Right atrium auricular region (tissue), 2 donors: ENCODE measurements at regions not wholly inside any gene's neighbourhood (a gene's known extent, or its start where the extent isn't known, plus 50 kb on each side); places are given as distances from the start of the nearest gene placed in this dataset.

Experiments
- DNase-seq: peaks from one replicate; pipeline ENCODE4 v3.0.0-alpha.2; 2019; ENCODE audit warnings: low spot score
- H3K27ac ChIP-seq, 2 donors: fragments of 200-600 bp; sonication (generic); 1 replicate in 1 of 2; 2 replicates in 1 of 2; pipeline ENCODE4 v1.5.1; 2016 to 2019
- H3K27me3 ChIP-seq, 2 donors: fragments of 200-600 bp; sonication (generic); one replicate each; pipeline versions ENCODE4 v1.5.1 to v1.6.0; 2017 to 2019
- H3K36me3 ChIP-seq: fragments of 200-600 bp; sonication (generic); one replicate; pipeline ENCODE4 v1.5.1; 2016
- H3K4me1 ChIP-seq, 2 donors: fragments of 200-600 bp; sonication (generic); one replicate each; pipeline versions ENCODE4 v1.5.1 to v1.6.0; 2017 to 2019
- H3K4me3 ChIP-seq, 2 donors: fragments of 200-600 bp; sonication (generic); 1 replicate in 1 of 2; 2 replicates in 1 of 2; pipeline ENCODE4 v1.5.1; 2017 to 2019; ENCODE audit warnings: mild to moderate bottlenecking in 1 of 2, moderate library complexity in 1 of 2
- H3K9me3 ChIP-seq, 2 donors: fragments of 200-600 bp; sonication (generic); one replicate each; pipeline ENCODE4 v1.5.1; 2019
- CTCF ChIP-seq, 2 donors: fragments of 200-600 bp; sonication (generic); IDR thresholded peaks; one replicate each; pipeline ENCODE4 v1.5.1; 2019; ENCODE audit warnings: antibody characterized with exemption in 2 of 2

- TF ChIP-seq CTCF (IDR thresholded peaks at IDR 0.05): no peak
- Histone ChIP-seq H3K36me3 (no peaks in the 10 kb centered on the region), H3K4me3 (no peak overlapping the region), H3K27me3 (no peaks in the 10 kb centered on the region), H3K27ac (no peak overlapping the region), H3K4me1 (peaks cover 0 to 2% of the 10 kb centered on the region in 2 donors), H3K9me3 (no peaks in the 10 kb centered on the region)
- no peak for DNase-seq
Observed at GRCh38 chr13:33373624-33374023, 88.1 kb upstream of the STARD13 start.

- H3K36me3 ChIP-seq: no peaks in the 10 kb centered on the region
- no peaks in the 10 kb centered on the region for H3K9me3 ChIP-seq
- TF ChIP-seq CTCF (IDR thresholded peaks at IDR 0.05): no peak
- H3K4me3 ChIP-seq: no peak overlapping the region
- H3K27me3 ChIP-seq: no peaks in the 10 kb centered on the region
- DNase-seq: no peak
- no peak overlapping the region for H3K27ac ChIP-seq
- H3K4me1 ChIP-seq: no peaks in the 10 kb centered on the region
Observed at GRCh38 chr13:33375421-33375820, 89.9 kb upstream of the STARD13 start.

- H3K4me3 ChIP-seq: no peak overlapping the region
- H3K27ac ChIP-seq: no peak overlapping the region
- no peaks in the 10 kb centered on the region for H3K36me3 ChIP-seq
- no peaks in the 10 kb centered on the region for H3K9me3 ChIP-seq
- no peaks in the 10 kb centered on the region for H3K4me1 ChIP-seq
- no peak for TF ChIP-seq CTCF (IDR thresholded peaks at IDR 0.05)
- no peak for DNase-seq
- H3K27me3 ChIP-seq: no peaks in the 10 kb centered on the region
Observed at GRCh38 chr13:33376212-33376611, 90.7 kb upstream of the STARD13 start.

- no peak for TF ChIP-seq CTCF (IDR thresholded peaks at IDR 0.05)
- Histone ChIP-seq H3K27me3 (no peaks in the 10 kb centered on the region), H3K4me1 (no peaks in the 10 kb centered on the region), H3K9me3 (no peaks in the 10 kb centered on the region), H3K36me3 (no peaks in the 10 kb centered on the region), H3K27ac (no peak overlapping the region), H3K4me3 (no peak overlapping the region)
- DNase-seq: no peak
Observed at GRCh38 chr13:33377411-33377810, 91.9 kb upstream of the STARD13 start.

- no peaks in the 10 kb centered on the region for H3K4me1 ChIP-seq
Observed at GRCh38 chr13:33377825-33378224, 92.3 kb upstream of the STARD13 start.

More at GRCh38 chr13:33377825-33378224, 92.3 kb upstream of the STARD13 start:
- H3K4me3 ChIP-seq: no peak overlapping the region
- TF ChIP-seq CTCF (IDR thresholded peaks at IDR 0.05): no peak
- H3K27ac ChIP-seq: no peak overlapping the region
- no peaks in the 10 kb centered on the region for H3K9me3 ChIP-seq
- no peaks in the 10 kb centered on the region for H3K27me3 ChIP-seq
- no peak for DNase-seq
- no peaks in the 10 kb centered on the region for H3K36me3 ChIP-seq
